ENCODE measurements at regions not wholly inside any gene's neighbourhood (a gene's known extent, or its start where the extent isn't known, plus 50 kb on each side); places are given as distances from the start of the nearest gene placed in this dataset.
"Not testable (repeated sequence)": the region's sequence is repeated elsewhere in the genome, so short reads cannot be mapped to it uniquely, and the experiment has no call there.

GRCh38 chr5:125874717-125875116 lies 548.5 kb upstream of the GRAMD2B start:
- DNase-seq (ENCODE audit: low spot score) (peak; percentile 6), FAIRE-seq (no peak)

- no peak for FAIRE-seq
- DNase-seq (ENCODE audit: low spot score) = no peak
These were observed 546.0 kb upstream of the GRAMD2B start for GRCh38 chr5:125877248-125877647.

DNA sequence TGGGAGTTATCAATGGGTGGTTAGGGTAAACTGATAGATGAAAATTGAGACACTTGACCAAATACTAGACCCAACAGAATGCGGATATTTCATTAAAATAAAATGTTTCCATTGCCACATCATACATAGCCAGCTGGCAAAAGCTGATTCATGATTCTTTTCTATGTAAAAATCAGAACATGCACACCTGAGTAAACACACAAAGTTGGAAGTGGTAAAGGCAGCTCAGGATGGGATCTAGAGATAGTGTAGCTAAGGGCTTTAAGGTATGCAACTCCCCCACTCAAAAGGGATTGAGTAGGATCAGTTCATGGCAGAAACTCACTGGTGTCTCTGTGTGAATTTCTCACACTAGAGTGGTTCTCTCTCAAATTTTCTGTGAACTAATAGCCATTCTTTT lies 541.1 kb upstream of the GRAMD2B start:
- DNase-seq (ENCODE audit: low spot score) = no peak

DNA sequence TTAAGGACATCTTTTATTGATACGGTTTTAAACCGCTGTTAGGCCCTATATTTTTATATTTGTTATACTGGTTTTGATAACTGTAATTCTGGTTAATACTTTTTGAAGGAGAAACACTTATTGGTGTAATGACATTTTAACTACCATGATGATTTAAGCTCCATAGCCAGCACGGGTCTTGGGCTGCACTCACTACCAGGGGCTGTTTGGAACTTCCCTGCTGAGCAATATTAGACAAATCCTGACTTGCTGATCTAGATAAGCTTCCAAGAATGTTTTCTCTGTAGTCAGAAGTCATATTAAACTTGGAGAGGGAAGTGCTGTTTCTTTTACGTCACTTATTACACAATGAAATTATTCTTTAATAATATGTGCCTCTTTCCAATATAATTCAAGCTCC lies 540.0 kb upstream of the GRAMD2B start:
- no peak for FAIRE-seq

More for the DNA sequence above, 541.1 kb upstream of the GRAMD2B start:
- FAIRE-seq = no peak

GRCh38 chr5:125888358-125888757 lies 534.9 kb upstream of the GRAMD2B start:
- no peak for FAIRE-seq
- no peak for DNase-seq (ENCODE audit: low spot score)

More for the DNA sequence above, 540.0 kb upstream of the GRAMD2B start:
- no peak for DNase-seq (ENCODE audit: low spot score)

- DNase-seq (ENCODE audit: low spot score) (no peak), FAIRE-seq (no peak)
These were observed 532.7 kb upstream of the GRAMD2B start for GRCh38 chr5:125890511-125890931.

DNA sequence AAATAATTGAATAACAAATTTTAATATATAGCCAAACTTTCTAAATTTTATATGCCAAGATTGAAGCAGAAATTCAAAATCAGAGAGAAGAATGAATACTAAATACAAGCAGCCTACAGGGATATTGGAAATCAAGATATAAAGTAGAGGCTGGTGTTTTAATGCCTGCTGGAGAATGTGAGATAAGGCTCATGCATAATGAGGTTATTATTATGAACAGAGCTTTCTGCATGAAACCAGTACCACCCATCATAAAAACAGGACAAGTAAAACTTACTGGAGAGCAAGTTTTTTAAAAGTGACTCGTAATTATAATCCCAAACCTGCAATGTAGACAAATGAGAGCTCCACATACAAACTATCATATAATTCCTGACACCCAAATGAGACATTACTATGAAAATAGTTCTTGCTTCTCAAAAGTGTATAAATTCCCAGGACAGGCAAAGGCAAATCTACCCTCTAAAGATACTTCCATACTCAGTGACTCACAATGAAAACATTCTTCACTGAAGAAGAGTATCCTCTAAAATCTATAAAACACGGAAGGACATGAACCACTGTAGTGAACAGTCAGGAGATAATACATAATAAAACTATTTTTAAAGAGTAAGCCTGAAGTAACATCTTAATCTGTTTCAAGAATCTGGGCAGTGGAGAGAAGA lies 532.0 kb upstream of the GRAMD2B start:
- DNase-seq (ENCODE audit: low spot score) (no peak), FAIRE-seq (no peak)

DNA sequence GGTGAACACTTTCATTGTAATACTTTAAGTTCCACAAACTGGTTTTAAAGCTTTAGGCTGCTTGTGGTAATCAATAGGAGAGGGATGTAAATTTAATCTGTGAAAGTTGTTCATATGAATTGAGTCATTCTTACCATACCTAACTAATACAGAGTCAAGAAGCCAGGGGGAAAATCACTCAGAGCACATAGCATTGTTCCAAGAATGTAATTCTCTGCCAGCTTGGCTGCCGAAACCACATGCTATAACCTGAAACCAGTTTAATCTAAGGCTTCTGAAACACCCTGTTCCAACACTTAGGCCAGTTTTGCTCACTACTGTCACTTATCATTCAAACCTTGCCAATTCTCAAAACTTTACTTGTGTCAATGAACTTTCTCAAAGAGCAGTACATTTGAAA lies 528.8 kb upstream of the GRAMD2B start:
- FAIRE-seq (no peak), DNase-seq (ENCODE audit: low spot score) (no peak)

- FAIRE-seq = no peak
- DNase-seq (ENCODE audit: low spot score) = no peak
These were observed 526.8 kb upstream of the GRAMD2B start for GRCh38 chr5:125896368-125896767.

DNA sequence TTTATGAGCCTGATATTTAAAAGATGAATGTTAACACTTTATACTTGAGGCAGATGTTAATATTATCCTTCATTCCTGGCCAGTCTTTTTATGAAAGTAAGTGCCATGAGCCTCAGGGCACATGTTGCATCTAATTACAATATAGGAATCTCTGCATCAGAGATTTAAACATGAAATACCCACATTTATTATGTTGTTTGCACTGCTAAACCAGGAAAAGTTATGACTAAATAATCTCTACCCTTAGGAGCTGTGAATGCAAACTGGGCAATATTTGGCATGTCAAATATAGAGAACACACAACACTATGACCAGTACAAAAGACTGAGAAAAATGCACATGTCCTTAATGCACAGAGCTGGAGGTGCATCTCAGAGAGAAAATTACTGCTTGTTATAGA lies 526.1 kb upstream of the GRAMD2B start:
- DNase-seq (ENCODE audit: low spot score) = no peak
- FAIRE-seq = no peak

DNA sequence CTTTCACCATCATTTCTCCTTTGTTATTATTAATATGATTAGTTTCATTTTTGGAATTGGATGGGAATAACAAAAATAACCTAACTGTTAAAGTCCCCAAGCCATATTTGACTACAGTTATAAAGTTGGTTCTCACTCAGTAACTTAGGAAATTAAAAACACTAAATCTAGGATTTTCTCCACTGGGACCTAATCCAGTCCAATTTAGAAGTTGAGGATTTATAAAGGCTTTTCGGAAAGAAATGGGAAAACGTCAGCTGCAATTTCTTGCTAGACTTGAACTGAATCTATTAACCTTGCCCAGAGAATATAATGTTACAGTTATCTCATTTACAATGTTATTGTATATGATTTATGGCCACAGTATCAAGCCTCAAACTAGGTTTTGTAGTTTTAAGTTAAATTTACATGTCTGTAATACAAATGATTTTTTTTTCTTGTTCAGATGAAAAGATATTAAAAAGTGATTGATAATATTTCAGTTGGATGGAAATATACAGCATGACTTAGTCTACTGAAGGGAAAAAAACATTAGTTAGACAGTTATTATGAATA lies 524.3 kb upstream of the GRAMD2B start:
- DNase-seq (ENCODE audit: low spot score) (no peak), FAIRE-seq (no peak)

DNA sequence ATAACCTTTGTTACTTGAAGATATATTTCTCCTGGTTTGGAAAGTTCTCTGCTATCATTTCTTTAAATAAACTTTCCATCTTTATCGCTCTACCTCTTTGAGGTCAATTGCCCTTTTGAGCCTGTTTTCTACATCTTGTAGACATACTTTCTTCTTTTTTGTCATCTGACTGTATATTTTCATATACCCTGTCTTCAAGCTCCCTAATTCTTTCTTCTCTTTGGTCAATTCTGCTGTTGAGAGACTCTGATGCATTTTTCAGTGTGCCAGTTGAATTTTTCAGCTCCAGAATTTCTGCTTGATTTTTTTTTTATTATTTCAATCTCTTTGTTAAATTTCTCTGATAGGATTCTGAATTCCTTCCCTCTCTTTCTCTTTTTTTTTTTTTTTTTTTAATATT lies 511.2 kb upstream of the GRAMD2B start:
- FAIRE-seq (no peak), DNase-seq (ENCODE audit: low spot score) (no peak)

DNA sequence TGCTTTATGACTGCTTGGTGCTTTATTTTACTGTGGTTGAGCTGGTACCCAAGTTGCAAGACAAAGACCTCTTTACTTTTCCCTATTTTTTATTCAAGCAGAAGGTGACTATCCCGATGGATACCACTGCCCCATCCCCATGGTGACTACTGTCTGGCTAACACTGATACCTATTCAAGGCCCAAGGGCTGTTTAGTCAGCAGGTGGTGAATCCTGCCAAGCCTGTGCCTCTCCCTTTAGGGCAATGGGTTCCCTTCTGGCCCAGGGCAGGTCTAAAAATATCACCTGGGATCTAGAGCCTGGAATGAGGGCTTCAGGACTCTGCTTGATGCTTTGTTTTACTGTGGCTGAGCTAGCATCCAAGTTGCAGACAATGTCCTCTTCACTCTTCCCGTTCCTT lies 510.0 kb upstream of the GRAMD2B start:
- no peak for FAIRE-seq
- no peak for DNase-seq (ENCODE audit: low spot score)

- FAIRE-seq (no peak), DNase-seq (ENCODE audit: low spot score) (no peak)
These were observed 508.7 kb upstream of the GRAMD2B start for GRCh38 chr5:125914471-125914870.

- FAIRE-seq; DNase-seq (ENCODE audit: low spot score): not testable (repeated sequence)
These were observed 499.3 kb upstream of the GRAMD2B start for GRCh38 chr5:125923958-125924357.

- no peak for DNase-seq (ENCODE audit: low spot score)
- FAIRE-seq = no peak
These were observed 497.0 kb upstream of the GRAMD2B start for GRCh38 chr5:125926172-125926571.

DNA sequence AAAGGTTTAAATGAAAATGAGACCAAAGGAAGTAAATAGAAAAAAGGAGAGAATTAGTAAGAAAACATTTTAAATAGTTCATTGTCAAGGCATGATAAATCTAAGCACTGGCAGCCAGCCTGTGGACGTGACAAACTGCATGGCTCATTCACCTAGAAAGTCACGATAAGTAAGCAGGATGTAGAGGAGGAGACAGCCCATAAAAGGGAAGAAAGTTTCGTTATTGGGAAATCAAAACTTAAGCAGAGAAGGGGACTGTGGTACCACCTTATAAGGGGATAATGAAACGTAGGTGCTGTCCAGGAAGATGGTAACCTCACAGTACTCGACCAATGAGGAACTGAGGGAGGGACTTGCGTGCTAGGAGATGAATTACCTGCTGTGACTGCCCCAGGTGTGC lies 494.5 kb upstream of the GRAMD2B start:
- DNase-seq (ENCODE audit: low spot score) = no peak

DNA sequence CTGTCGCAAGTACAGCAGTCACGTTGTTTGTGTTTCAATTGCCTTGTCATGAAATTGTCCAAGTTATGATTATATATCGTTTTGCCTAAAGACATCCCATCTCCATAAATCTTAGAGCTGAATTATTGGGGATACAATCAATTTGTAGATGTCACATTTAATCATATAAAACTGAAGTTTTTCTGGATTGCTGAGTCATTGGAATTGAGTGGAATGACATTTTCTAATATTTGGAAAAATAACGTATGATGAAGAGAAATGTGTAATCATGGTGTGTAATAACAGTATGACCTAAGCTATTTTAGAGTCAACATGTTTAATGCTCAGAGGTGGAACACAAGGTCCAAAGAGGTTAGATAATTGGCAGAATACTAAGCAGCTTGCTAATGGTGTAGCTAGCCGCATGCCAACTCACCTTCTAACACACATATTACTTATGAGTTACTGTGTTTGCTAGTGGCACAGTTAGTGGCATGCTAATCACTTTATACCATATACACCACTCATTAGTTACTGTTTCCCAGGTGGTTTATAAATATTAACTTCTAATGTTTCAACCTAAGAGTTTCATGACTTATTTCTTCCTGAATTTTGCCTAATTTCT lies 473.1 kb upstream of the GRAMD2B start:
- no peak for FAIRE-seq

More for the DNA sequence above, 494.5 kb upstream of the GRAMD2B start:
- no peak for FAIRE-seq

DNA sequence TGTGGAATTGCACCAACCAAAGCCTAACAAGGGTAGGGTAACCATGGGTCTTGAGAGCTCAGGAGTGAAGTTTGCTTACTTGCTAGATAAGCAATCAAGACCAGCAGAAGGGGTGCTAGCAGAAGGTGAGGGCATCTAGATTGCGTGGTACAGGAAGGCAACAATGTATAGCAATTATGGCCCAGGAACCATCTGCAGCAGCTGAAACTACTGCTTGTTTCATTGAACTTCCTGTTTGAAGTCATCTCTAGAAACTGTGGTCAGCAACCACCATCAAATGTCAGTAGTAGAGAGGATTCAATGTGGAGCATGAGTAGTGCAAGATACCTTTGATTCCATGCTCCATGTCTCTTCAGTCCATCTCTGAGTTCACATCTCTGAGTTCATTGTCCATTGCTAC lies 462.1 kb upstream of the GRAMD2B start:
- DNase-seq (ENCODE audit: low spot score) (no peak), FAIRE-seq (peak; percentile 32)

More for the DNA sequence above, 473.1 kb upstream of the GRAMD2B start:
- DNase-seq (ENCODE audit: low spot score) = no peak

DNA sequence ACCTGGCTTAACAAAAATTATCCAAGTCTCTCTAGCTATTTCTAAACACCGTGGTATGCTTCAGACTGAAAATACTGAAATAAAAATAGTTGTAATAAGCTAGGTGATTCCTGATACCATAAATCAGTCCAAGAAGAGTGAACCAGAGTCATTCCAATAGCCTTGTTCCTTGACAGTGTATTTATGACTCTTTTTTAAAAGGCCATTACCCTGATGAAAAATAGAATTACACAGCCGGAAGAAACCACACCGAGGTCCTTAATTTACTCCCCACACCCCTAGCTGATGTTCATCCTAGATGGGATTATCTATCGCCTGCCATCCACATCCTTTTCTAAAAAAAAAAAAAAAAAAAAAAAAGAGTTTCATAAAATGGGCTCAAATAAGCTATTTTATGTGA lies 457.6 kb upstream of the GRAMD2B start:
- FAIRE-seq (no peak), DNase-seq (ENCODE audit: low spot score) (no peak)

GRCh38 chr5:125967576-125967975 lies 455.6 kb upstream of the GRAMD2B start:
- DNase-seq (ENCODE audit: low spot score) (no peak), FAIRE-seq (no peak)

DNA sequence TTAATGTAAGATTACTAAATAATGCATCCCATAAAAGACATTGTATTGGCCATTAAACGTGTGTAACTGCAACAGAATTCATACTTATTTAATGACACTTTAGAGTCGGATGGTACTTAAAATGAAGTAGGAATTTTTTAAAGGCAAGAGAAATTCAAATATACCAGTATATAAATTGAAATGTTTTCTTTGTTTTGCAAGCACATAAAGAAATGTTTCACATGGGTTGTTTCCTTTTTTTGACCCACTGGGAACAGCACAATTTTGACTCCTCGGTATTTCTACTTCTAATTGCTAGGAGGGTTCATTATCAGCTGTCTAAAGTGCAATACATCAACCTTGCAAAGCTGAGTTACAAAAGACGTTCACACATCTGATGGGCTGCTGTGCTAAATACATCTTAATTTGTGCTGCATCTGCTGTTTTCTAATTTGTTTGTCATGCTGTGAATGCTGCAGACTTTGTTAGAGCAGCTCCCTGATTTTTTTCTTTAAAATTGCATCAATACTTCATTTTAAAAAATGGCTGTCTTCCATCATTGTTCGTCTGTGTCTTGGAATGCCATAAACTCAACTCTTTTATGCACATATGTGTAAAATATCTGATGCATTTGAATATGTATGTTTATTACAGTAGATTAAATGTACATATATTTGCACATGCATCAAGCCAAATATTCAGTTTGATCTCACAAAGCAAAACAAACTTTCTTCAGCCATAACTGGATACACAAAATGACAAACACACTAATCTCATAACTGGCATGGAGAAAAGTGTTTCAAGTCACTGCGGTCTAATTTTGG lies 454.0 kb upstream of the GRAMD2B start:
- FAIRE-seq (no peak), DNase-seq (ENCODE audit: low spot score) (no peak)

All from urothelium cell line (cell line).